HUES48 (cell line): ENCODE measurements at regions not wholly inside any gene's neighbourhood (a gene's known extent, or its start where the extent isn't known, plus 50 kb on each side); places are given as distances from the start of the nearest gene placed in this dataset.

Experiments
- H3K27ac ChIP-seq: one replicate; pipeline ENCODE4 v1.7.0; 2013; ENCODE audit warnings: low read depth, low read length, inconsistent platforms
- H3K27me3 ChIP-seq: 2 replicates; pipeline ENCODE4 v1.6.1; 2013; ENCODE audit warnings: mild to moderate bottlenecking, low read length; ENCODE audit not compliant: control insufficient read depth, insufficient read depth
- H3K36me3 ChIP-seq: 2 replicates; pipeline ENCODE4 v1.6.1; 2013; ENCODE audit warnings: low read length; ENCODE audit not compliant: control insufficient read depth, insufficient read depth
- H3K4me1 ChIP-seq: 2 replicates; pipeline ENCODE4 v1.6.1; 2013; ENCODE audit warnings: mild to moderate bottlenecking, low read length; ENCODE audit not compliant: control insufficient read depth, insufficient read depth
- H3K4me3 ChIP-seq: 2 replicates; pipeline ENCODE4 v1.5.1; 2013; ENCODE audit warnings: mild to moderate bottlenecking, low read depth, low read length
- H3K9ac ChIP-seq: 2 replicates; pipeline ENCODE4 v1.6.1; 2013; ENCODE audit warnings: mild to moderate bottlenecking, low read depth, low read length, moderate library complexity
- H3K9me3 ChIP-seq: 2 replicates; pipeline ENCODE4 v1.6.1; 2013; ENCODE audit warnings: low read length; ENCODE audit not compliant: control insufficient read depth, insufficient read depth

- Histone ChIP-seq H3K4me3 (no peak overlapping the region), H3K9ac (no peak overlapping the region), H3K27me3 (no peaks in the 10 kb centered on the region), H3K9me3 (no peaks in the 10 kb centered on the region), H3K27ac (no peak overlapping the region), H3K4me1 (no peaks in the 10 kb centered on the region), H3K36me3 (no peaks in the 10 kb centered on the region)
Observed at GRCh38 chr13:80255946-80256345, 85.0 kb downstream of the SPRY2 start.

GRCh38 chr13:80251403-80251802 lies 89.5 kb downstream of the SPRY2 start:
- H3K27ac ChIP-seq, result no peak overlapping the region
- H3K27me3 ChIP-seq, result no peaks in the 10 kb centered on the region
- no peaks in the 10 kb centered on the region for H3K36me3 ChIP-seq
- no peak overlapping the region for H3K4me3 ChIP-seq
- H3K9ac ChIP-seq, result no peak overlapping the region
- H3K4me1 ChIP-seq, result no peaks in the 10 kb centered on the region
- no peaks in the 10 kb centered on the region for H3K9me3 ChIP-seq

- H3K27me3 ChIP-seq, result no peaks in the 10 kb centered on the region
- no peak overlapping the region for H3K27ac ChIP-seq
- H3K36me3 ChIP-seq, result no peaks in the 10 kb centered on the region
- H3K4me3 ChIP-seq, result no peak overlapping the region
- H3K4me1 ChIP-seq, result no peaks in the 10 kb centered on the region
- H3K9me3 ChIP-seq, result no peaks in the 10 kb centered on the region
- no peak overlapping the region for H3K9ac ChIP-seq
Observed at GRCh38 chr13:80250213-80250810, 90.6 kb downstream of the SPRY2 start.

GRCh38 chr13:80249516-80250212 lies 91.3 kb downstream of the SPRY2 start:
- Histone ChIP-seq H3K27ac (no peak overlapping the region), H3K9ac (no peak overlapping the region), H3K4me3 (no peak overlapping the region), H3K36me3 (no peaks in the 10 kb centered on the region), H3K9me3 (no peaks in the 10 kb centered on the region), H3K4me1 (peaks cover 5% of the 10 kb centered on the region; the same call in 1 of the 2 replicates), H3K27me3 (no peaks in the 10 kb centered on the region)

- Histone ChIP-seq H3K27ac (no peak overlapping the region), H3K9ac (no peak overlapping the region), H3K9me3 (no peaks in the 10 kb centered on the region), H3K4me3 (no peak overlapping the region), H3K36me3 (no peaks in the 10 kb centered on the region), H3K4me1 (peaks cover 5% of the 10 kb centered on the region; the same call in 1 of the 2 replicates), H3K27me3 (no peaks in the 10 kb centered on the region)
Observed at GRCh38 chr13:80245162-80245733, 95.7 kb downstream of the SPRY2 start.

GRCh38 chr13:80244574-80244973 lies 96.4 kb downstream of the SPRY2 start:
- peaks cover 5% of the 10 kb centered on the region; the same call in 1 of the 2 replicates for H3K4me1 ChIP-seq
- no peaks in the 10 kb centered on the region for H3K36me3 ChIP-seq
- H3K27ac ChIP-seq, result no peak overlapping the region
- H3K27me3 ChIP-seq, result no peaks in the 10 kb centered on the region
- no peak overlapping the region for H3K9ac ChIP-seq
- no peaks in the 10 kb centered on the region for H3K9me3 ChIP-seq
- no peak overlapping the region for H3K4me3 ChIP-seq

- Histone ChIP-seq H3K27me3 (no peaks in the 10 kb centered on the region), H3K9me3 (no peaks in the 10 kb centered on the region), H3K4me3 (no peak overlapping the region), H3K27ac (no peak overlapping the region), H3K36me3 (no peaks in the 10 kb centered on the region), H3K9ac (no peak overlapping the region), H3K4me1 (peaks cover 5% of the 10 kb centered on the region; the same call in 1 of the 2 replicates)
Observed at GRCh38 chr13:80242728-80243427, 98.0 kb downstream of the SPRY2 start.

- Histone ChIP-seq H3K9me3 (no peaks in the 10 kb centered on the region), H3K9ac (no peak overlapping the region), H3K36me3 (no peaks in the 10 kb centered on the region), H3K27me3 (no peaks in the 10 kb centered on the region), H3K27ac (no peak overlapping the region), H3K4me3 (no peak overlapping the region), H3K4me1 (peaks cover 10% of the 10 kb centered on the region)
Observed at GRCh38 chr13:80239571-80240255, 101.2 kb downstream of the SPRY2 start.

GRCh38 chr13:80239116-80239515 lies 101.8 kb downstream of the SPRY2 start:
- no peak overlapping the region for H3K9ac ChIP-seq
- H3K4me3 ChIP-seq, result no peak overlapping the region
- no peak overlapping the region for H3K27ac ChIP-seq

GRCh38 chr13:80237646-80238045 lies 103.3 kb downstream of the SPRY2 start:
- H3K4me3 ChIP-seq, result no peak overlapping the region
- no peaks in the 10 kb centered on the region for H3K27me3 ChIP-seq
- H3K27ac ChIP-seq, result no peak overlapping the region
- H3K9ac ChIP-seq, result no peak overlapping the region
- no peaks in the 10 kb centered on the region for H3K36me3 ChIP-seq
- no peaks in the 10 kb centered on the region for H3K9me3 ChIP-seq
- H3K4me1 ChIP-seq, result peaks cover 10% of the 10 kb centered on the region

More at GRCh38 chr13:80239116-80239515, 101.8 kb downstream of the SPRY2 start:
- Histone ChIP-seq H3K9me3 (no peaks in the 10 kb centered on the region), H3K36me3 (no peaks in the 10 kb centered on the region), H3K27me3 (no peaks in the 10 kb centered on the region), H3K4me1 (peaks cover 10% of the 10 kb centered on the region)
